NCI-H1092 treated with DMSO at 0.1 percent for 48 hours (cell line): ENCODE measurements at regions not wholly inside any gene's neighbourhood (a gene's known extent, or its start where the extent isn't known, plus 50 kb on each side); places are given as distances from the start of the nearest gene placed in this dataset.

ENCODE experiments used
- DNase-seq: peaks from one replicate; lab custom pipeline; 2025; lab: John Stamatoyannopoulos, UW

DNA sequence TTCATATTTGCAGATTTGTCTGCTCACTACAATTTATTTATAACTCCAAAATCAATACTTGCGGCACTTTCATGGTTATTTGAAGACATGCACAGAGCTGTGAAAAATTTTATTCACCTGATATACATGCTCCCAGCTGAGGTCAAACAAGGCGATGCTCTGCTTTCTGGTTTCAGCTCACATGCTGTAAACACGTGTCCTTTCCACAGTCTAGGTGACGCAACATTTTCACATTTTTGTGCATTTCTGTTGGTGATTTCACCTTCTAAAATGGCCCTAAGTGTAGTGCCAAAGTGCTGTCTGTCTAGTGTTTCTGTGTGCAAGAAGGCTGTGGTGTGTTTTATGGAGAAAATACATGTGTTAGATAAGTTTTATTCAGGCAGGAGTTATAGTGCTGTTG lies 650.5 kb downstream of the RNF144B start:
- DNase-seq, result no peak

DNA sequence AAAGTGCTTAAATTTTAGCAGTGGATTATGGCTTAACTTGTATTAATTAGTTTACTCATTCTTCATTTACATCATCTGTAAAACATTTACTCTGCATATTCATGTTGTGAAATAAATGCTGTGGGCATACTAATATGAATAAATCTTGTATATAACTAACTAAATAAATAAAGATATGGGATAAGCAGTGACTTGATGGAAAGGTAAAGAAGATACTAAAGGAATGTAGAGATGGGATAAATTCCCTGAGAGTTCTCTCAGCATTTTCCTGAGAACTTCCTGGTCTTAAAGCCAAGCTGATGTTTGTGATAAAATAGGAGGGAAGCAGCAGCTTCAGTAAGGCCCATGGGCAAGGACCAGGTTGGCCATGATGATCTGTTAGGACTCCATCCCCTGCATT lies 652.1 kb downstream of the RNF144B start:
- no peak for DNase-seq

DNA sequence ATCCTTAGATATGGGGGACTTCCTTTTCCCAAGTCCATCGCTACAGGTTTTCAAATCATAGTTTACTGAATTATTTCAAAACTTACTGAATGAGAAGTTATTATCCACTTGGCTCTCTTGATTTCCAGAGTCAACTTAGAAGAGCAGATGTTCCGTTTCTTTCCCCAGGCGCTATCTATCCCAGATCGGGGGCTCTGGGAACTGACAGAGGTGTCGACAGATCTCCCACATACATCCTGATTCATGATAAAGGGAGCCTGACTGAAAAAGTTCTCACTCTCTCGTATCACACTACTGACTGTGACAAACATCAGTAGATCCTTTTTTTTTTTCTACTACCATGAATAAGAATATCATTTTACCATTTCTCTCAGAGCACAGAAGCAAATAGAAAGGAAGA lies 654.8 kb downstream of the RNF144B start:
- no peak for DNase-seq

DNA sequence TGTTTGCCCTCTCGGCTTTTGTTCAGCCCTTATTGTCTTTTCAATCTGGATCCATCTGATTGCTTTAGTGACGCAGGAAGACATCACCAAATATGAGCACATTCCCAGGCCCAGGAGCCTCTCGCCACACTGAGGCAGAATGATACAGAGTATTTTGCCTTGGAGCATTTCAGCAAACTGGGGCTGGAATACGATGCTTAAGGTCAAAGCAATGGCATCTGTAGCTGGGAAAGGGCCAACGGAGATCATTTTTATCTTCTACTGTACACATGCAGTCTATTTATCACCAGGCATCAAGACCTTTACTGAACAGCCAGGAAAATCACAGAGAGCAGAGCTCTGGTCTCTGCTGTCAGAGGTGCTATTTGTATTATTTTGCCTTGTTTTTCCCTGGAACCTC lies 655.3 kb downstream of the RNF144B start:
- no peak for DNase-seq

DNA sequence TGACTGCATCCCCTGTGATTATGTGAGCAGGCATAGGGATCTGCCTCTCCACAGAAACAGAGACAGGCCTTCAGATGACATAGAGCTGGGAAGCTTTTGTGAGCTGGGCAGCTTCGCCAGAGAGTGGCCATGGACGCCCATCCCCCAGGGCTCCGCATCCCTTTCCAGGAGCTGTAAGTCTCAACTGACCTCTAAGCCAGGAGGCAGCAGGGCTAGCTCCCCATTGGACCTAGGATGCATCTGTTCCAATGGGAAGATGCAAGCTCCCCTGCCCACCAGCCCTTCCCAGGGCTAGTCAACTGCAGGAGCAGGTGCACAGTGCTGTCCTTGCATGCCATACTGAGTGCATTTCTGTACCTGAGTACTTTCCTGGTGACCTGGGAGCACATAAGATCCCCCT lies 663.6 kb downstream of the RNF144B start:
- no peak for DNase-seq

DNA sequence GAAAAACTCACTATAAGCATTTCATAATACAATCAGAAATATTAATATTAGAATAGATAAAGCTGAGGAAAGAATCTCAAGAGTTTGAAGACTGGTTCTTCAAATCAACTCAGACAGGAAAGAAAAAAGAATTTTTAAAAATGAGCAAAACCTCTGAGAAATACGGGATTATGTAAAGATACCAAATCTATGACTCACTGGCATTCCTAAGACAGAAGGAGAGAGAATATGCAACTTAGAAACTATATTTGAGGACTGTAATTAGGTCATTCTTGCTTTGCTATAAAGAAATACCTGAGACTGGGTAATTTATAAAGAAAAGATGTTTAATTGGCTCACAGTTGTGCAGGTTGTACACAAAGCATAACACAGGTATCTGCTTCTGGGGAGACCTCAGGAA lies 665.1 kb downstream of the RNF144B start:
- DNase-seq, result no peak

DNA sequence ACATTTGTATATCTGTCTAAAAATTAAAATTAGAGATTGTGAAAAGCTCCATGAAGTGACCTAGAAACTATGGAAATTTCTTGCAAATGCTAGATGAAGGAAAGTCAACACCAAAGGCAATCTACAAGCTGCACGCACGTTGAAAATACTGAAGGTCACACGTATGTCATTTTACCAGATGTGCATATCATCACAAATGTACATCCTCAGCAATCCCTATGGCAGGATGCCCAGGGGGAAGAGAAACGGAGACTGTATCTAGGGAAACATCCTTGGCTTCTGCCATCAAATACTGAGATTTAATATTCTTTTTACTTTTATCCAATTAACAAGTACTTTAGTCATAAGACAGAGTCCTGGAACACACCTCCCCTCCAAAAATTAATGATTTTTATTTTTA lies 672.0 kb downstream of the RNF144B start:
- DNase-seq, result no peak

DNA sequence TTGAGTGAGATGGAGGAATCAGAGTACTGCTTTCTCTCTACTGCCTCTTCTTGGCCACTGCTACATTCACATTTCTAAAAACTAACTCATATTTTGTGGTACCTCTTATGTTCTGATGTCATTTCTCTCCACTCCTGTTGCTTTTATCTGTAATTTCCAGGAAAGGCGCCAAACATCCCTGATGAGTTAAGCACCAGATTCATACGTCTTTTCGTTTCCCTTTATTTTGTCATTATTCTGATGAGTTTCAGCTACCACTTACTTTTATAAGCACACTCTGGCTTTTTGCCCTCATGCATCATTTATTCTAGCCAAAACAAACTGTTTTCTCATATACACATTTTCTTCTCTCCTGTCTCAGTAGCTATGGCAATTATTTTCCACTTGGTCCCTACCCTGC lies 680.0 kb downstream of the RNF144B start:
- no peak for DNase-seq

DNA sequence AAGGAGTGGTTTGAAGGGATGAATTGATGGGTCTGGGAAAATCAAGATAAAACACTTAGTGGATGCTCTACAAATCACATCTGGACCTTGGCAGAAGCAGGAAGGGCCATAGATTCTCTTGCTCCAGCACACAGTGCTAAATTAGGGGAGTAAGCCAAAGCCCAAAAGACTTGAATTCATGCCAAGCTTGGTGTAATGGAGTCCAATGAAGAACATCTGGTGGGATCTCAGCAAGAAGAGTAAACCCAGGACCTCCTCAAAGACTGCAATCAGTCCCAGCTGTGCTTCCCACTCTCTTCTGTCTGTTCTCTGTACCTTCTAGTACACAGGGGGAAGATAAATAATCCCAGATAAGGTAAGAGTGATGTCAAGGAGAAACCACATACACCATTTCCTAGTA lies 683.4 kb downstream of the RNF144B start:
- DNase-seq, result no peak

DNA sequence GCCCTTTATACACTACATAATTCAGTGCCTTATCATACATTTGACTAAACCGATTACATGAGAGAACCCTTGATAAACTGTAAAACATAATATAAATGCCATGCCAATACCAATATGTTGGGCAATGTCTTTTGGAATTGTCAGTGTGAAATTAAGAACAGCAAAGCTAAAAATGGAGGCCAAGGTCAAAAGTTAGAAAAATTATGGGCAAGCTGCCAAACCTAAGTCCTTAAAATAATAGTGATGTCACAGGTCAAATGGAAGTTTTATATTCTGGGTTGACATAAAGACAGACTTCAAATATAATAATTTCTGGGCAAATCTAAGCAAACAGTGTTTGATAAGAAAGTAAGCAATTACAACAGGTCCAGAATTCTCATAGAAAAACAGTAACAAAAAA lies 696.7 kb downstream of the RNF144B start:
- DNase-seq, result no peak

DNA sequence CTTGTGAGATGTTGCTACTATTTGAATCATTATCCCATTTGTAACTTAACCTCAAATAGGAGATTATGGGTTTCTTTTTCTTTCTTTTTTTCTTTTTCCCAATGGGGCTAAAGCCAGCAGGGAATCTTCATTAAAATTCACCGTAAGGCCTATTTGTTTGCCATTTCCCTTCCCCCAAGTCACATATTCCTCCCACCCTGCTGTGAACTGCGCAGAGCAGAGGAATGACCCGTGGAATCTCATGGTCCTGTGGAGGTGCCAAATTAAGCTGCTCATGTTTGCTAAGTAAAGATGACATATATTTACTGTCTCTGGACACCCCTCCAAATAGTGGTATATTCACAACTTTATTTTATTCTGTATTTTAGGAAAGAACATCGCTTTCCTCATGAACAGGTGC lies 699.3 kb downstream of the RNF144B start:
- DNase-seq, result no peak

DNA sequence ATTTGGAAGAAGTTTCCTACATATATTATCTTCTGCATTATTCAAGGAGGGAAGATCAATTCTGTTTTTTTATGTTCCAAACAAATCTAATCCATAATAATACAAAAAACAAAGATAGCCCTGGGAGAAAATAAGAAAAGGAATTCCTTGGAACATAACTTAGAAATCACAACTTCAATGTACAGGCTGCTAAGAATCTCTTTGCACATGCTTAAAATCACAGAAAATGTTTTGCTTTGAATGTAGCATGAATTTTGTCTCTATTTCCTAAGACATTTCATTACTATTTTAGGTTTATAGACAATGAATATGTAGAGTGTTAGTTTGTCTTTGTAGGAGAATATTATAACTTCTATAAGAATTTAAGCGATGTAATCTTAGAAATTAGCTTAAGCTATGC lies 700.1 kb downstream of the RNF144B start:
- no peak for DNase-seq

DNA sequence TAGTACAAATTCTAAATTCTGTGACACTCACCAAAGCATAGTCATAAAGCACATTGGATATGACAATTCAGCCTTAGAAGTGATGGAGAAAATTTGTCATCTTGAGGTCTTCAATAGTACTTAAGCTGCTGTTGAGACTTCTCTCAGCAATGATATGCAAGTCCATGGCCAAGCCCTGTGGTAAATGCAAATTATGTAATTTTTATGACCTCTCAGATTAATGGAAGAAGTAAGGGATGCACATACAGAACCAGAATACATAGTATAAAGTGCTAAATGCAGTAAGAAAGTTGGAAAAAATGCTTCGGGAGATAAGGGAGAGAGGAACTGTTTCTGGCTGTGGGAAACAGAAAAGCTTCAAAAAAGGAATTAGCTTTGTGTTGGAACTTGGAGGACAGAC lies 700.7 kb downstream of the RNF144B start:
- DNase-seq, result no peak

DNA sequence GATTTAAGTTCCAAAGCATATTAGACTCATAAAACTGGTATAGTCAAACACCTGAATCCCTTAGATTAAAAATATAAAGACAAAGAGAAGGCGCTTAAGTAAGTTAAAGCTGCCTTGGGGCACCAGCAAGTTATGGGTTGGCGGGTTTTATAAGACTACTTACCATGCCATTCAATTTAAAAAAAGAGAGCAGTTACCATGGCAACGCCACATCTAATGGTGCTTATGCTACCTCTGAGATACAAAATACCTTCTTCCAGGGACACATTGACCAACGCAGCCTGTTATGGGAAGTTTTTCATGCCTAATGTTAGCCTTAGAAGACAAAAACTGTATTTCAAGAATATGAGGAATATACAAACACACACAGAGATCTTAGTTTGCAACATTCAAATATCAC lies 713.6 kb downstream of the RNF144B start:
- no peak for DNase-seq

DNA sequence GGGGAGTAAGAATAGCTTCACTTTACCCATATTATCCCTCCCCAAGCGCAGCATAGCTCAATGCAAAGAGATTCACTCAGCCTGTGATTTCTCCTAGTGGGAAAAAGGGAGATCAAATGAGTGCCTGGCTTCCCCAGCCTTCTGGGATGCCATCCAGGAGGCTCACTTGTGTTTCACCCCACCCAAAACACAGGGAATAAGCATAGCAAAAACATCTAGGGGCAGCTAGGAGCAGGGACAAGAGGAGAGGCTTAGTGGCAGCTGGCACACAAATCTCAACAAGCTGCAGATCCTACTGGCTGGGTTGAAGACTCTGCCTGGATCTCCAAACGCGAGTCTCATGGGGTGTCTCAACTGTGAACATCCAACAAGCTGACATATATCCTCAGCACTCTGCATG lies 715.8 kb downstream of the RNF144B start:
- DNase-seq, result no peak

DNA sequence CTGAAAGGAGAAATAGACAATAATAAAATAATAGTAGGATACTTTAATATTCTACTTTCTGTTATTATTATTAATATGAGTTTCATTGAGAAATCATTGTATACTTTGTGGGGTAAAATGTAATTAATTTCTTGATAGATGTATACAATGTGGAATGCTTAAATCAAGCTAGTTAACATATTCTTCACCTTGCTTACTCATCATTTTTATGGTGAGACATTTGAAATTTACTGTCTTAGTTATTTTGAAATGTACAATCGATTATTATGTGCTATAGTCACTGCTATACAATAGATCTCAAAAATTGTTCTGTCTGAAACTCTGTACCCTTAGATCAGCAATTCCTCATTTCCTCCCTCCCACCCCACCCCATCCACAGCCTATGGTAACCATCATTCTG lies 720.3 kb downstream of the RNF144B start:
- DNase-seq, result no peak

DNA sequence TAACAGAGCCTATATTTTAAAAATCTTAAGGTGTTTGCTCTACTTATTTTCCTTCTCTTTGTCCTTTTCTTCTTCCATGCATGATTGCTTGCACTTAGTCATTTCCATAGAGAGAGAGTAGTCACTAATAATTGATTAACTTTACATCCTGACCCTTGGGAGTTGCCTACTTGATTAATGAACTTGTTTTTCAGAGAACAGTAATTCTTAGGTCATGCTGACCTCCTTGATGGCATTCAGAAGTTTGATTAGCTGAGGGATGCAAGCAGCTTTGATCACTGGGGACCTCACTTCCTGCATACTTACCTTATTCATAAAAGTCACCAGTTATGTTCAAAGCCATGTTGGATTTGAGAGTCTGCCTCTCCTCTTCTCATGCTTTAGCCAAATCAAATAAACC lies 715.6 kb upstream of the ID4 start:
- no peak for DNase-seq

DNA sequence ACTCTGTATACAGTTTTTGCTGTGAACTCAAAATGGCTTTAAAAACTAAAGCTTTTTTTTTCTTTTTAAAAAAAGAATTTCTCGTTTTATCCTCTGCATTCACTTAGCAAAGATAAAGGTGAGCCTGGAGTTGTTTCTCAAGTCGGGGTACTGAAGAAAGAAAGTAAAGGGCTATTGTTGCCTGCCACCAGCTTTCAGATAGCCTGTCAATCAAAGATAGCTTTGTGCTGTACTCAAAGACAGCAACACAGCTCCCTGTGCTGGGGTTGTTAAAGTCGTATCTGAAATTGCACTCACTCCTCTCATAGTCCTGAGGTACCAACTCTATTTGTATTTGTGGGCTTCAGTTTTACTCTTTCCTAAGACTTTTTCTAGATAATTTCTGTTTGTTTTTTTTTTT lies 710.1 kb upstream of the ID4 start:
- no peak for DNase-seq

DNA sequence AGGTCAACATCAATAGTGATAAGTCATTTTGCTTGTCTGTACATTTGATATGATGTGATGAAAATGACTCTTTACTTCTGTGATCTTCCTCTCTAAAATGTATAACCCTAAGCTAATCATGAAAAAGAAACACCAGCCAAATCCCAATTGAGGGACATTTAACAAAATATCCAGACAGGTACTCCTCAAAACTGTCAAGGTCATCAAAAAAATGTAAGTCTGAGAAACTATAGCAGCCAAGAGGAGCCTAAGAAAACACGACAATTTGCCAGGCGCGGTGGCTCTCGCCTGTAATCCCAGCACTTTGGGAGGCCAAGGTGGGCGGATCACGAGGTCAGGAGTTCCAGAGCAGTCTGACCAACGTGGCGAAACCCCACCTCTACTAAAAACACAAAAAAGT lies 708.5 kb upstream of the ID4 start:
- no peak for DNase-seq

DNA sequence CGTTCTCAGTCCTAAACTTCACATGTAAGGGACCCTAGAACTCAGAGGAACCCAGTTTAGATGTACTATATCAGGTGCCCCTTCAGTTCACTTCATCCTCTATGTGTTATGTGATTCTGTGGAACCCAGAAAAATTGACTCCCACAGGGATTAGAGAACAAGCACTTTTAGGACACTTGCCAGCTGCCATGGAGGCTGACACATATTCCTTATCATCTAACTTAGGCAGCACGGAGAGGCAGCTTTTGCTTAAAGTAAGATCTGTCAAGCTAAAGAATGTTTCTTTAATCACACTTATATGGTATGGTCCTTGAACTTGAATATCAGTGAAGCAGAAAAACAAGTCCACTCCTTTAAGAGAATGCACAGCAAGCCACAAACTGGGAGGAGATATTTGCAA lies 701.5 kb upstream of the ID4 start:
- DNase-seq, result no peak

DNA sequence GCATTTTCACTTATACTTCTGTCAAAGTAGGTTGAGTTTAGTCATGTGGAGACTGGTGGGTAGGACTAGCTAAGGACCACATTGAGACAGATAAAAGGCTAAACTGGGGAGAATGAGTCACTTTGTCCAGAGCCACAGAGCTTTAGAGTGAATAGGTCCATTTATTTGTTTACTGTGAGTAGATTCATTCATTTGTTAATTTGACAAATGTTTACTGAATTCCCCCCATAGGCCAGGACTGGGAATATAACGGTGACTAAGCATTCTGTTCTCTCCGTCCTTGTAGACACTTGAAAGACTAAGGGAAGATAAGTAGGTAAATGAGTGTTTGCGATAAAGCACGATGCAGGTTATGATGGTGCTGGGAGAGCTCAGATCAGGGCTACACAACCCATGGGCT lies 699.7 kb upstream of the ID4 start:
- no peak for DNase-seq

DNA sequence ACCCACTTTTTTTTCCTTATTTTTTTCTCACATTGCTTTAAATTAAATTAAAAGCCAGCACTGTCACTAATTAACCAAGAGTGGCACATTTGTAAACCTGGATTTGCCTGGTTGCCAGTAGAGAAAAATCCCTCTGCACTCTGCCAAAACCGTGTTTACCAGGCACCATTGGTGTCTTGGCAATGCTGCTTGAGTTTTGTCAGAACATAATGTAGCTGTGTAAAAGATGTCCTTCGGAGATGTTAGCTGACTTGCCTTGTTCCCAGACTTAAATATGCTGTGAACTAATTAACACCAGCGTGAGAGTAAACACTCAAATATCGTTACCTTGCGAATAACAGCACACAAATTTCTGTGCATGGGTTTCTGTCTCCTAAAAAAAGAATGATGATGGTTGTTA lies 694.9 kb upstream of the ID4 start:
- DNase-seq, result no peak

DNA sequence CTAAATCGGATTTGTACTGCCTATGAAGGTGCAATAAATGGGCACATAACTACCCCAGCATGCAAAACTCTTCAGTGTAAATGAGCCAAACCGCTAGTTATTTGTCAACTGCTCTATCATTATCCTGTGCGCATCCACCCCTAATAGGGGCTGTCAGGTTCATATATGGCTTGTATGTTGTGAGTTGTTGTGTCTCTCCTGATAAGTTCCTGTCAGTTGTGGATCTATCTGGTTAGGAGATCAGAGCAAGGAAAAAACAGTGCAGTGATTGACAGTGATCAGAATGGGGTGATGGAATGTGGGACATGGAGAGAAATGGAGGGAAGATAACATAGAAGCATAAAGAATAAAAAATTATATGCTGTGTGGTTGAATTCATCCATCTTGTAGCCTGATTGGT lies 686.9 kb upstream of the ID4 start:
- no peak for DNase-seq

DNA sequence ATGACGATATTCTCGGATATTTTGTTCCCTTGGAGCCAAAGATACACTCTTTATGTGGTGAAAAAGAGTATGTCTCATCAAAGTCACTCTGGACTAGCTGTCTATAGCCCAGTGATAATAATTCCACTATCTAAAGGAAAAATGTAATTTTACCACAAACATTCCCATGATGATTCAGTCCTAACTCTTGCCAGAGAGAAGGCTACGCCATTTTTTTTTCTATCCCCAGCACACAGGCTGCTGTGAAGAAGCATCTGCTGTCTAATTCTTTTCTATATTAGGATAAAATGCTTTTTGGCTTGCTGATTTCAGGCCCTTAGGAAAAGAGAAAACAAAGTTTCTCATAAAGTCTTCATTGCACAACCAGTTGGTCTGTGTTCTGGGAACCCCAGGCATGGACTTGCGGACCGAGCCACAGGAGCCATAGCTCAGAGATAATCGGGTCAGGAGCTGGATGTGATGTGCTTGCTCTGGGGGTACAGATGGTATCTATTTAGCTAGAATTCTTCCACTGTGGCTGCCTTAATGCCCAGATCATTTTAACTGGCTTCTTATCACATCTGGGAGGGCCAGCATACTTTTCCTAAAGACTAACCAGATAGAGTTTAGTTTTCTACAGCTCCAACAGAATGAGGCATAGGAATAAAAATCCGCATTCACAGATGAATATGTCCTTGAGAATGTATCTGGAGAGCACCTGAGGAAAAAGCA lies 683.7 kb upstream of the ID4 start:
- no peak for DNase-seq

DNA sequence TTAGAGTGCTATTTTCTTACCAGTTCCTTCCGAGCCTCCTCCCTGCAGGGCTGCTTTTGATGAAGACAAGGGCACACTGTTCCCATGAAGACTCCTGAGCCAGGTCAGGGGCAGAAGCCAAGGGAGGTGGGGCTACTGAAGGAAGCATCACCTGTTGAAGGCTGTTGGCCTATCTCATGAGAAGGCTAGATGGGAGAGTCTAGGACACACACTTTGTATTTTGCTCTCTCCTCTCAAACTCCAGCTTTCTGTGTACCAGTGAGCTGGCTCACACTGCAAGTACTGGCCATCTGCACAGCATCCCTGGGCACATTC lies 683.2 kb upstream of the ID4 start:
- DNase-seq, result no peak
